ENCODE measurements at regions not wholly inside any gene's neighbourhood (a gene's known extent, or its start where the extent isn't known, plus 50 kb on each side); places are given as distances from the start of the nearest gene placed in this dataset.

GRCh38 chr13:111610879-111611278 is 290.4 kb downstream of the TEX29 start:
- Histone ChIP-seq H3K4me1 (ENCODE audit: insufficient read depth, low read length) (no peaks in the 10 kb centered on the region), H3K36me3 (ENCODE audit: insufficient read depth, low read length) (no peaks in the 10 kb centered on the region), H3K27ac (ENCODE audit: low read depth, low read length) (no peak overlapping the region), H3K4me3 (ENCODE audit: low read length) (no peak overlapping the region), H3K27me3 (ENCODE audit: insufficient read depth, low read length, poor library complexity, severe bottlenecking) (no peaks in the 10 kb centered on the region), H3K9me3 (ENCODE audit: low read length) (no peaks in the 10 kb centered on the region)
- Mint-ChIP-seq H3K4me1 (no peaks in the 10 kb centered on the region), H3K27me3 (peaks cover 1 to 6% of the 10 kb centered on the region in 2 donors), H3K9me3 (peaks cover 0 to 2% (median 0%) of the 10 kb centered on the region in 5 donors), H3K36me3 (no peaks in the 10 kb centered on the region), H3K4me3 (no peak overlapping the region), H3K27ac (no peak overlapping the region)
- ChIA-PET POLR2A (no interaction called here), CTCF (no interaction called here)
- no peak for DNase-seq

GRCh38 chr13:111611651-111612050 is 291.2 kb downstream of the TEX29 start:
- POLR2A ChIA-PET: no interaction called here
- Histone ChIP-seq H3K4me3 (ENCODE audit: low read length) (no peak overlapping the region), H3K27ac (ENCODE audit: low read depth, low read length) (no peak overlapping the region), H3K27me3 (ENCODE audit: insufficient read depth, low read length, poor library complexity, severe bottlenecking) (no peaks in the 10 kb centered on the region), H3K36me3 (ENCODE audit: insufficient read depth, low read length) (no peaks in the 10 kb centered on the region), H3K9me3 (ENCODE audit: low read length) (no peaks in the 10 kb centered on the region), H3K4me1 (ENCODE audit: insufficient read depth, low read length) (no peaks in the 10 kb centered on the region)
- H3K4me1 Mint-ChIP-seq: no peaks in the 10 kb centered on the region
- no peak overlapping the region for H3K27ac Mint-ChIP-seq
- DNase-seq: no peak
- peaks cover 1 to 6% of the 10 kb centered on the region in 2 donors for H3K27me3 Mint-ChIP-seq
- H3K4me3 Mint-ChIP-seq: no peak overlapping the region
- peaks cover 0 to under 1% (median 0%) of the 10 kb centered on the region in 5 donors for H3K9me3 Mint-ChIP-seq
- CTCF ChIA-PET: no interaction called here
- no peaks in the 10 kb centered on the region for H3K36me3 Mint-ChIP-seq

GRCh38 chr13:111612886-111613285 is 292.4 kb downstream of the TEX29 start:
- Mint-ChIP-seq H3K9me3 (no peaks in the 10 kb centered on the region), H3K27ac (no peak overlapping the region), H3K36me3 (no peaks in the 10 kb centered on the region), H3K4me3 (no peak overlapping the region), H3K4me1 (no peaks in the 10 kb centered on the region), H3K27me3 (peaks cover 1 to 6% of the 10 kb centered on the region in 2 donors)
- H3K27me3 ChIP-seq (ENCODE audit: insufficient read depth, low read length, poor library complexity, severe bottlenecking): no peaks in the 10 kb centered on the region
- no peak overlapping the region for H3K27ac ChIP-seq (ENCODE audit: low read depth, low read length)
- no peak for DNase-seq
- ChIA-PET POLR2A (interaction anchor here (0.6 kb wide), 1 partner anchor 9 kb away, joined by 3 read pairs; no protein-coding TSS in a partner anchor), CTCF (no interaction called here)
- no peaks in the 10 kb centered on the region for H3K36me3 ChIP-seq (ENCODE audit: insufficient read depth, low read length)
- no peak overlapping the region for H3K4me3 ChIP-seq (ENCODE audit: low read length)
- H3K4me1 ChIP-seq (ENCODE audit: insufficient read depth, low read length): no peaks in the 10 kb centered on the region
- H3K9me3 ChIP-seq (ENCODE audit: low read length): no peaks in the 10 kb centered on the region

GRCh38 chr13:111614009-111614408 is 293.6 kb downstream of the TEX29 start:
- ChIA-PET CTCF (no interaction called here), POLR2A (no interaction called here)
- Mint-ChIP-seq H3K4me3 (no peak overlapping the region), H3K4me1 (no peaks in the 10 kb centered on the region), H3K36me3 (no peaks in the 10 kb centered on the region), H3K9me3 (no peaks in the 10 kb centered on the region), H3K27me3 (peaks cover 1 to 6% of the 10 kb centered on the region in 2 donors), H3K27ac (no peak overlapping the region)
- Histone ChIP-seq H3K4me1 (ENCODE audit: insufficient read depth, low read length) (no peaks in the 10 kb centered on the region), H3K4me3 (ENCODE audit: low read length) (no peak overlapping the region), H3K9me3 (ENCODE audit: low read length) (no peaks in the 10 kb centered on the region), H3K27me3 (ENCODE audit: insufficient read depth, low read length, poor library complexity, severe bottlenecking) (no peaks in the 10 kb centered on the region), H3K27ac (ENCODE audit: low read depth, low read length) (no peak overlapping the region), H3K36me3 (ENCODE audit: insufficient read depth, low read length) (no peaks in the 10 kb centered on the region)
- no peak for DNase-seq

- CTCF ChIA-PET: no interaction called here
These were observed 294.2 kb downstream of the TEX29 start for GRCh38 chr13:111614613-111615012.

GRCh38 chr13:111616203-111616602 is 295.8 kb downstream of the TEX29 start:
- POLR2A ChIA-PET: no interaction called here
- no peak overlapping the region for H3K4me3 ChIP-seq (ENCODE audit: low read length)
- H3K4me1 ChIP-seq (ENCODE audit: insufficient read depth, low read length): no peaks in the 10 kb centered on the region
- H3K9me3 ChIP-seq (ENCODE audit: low read length): no peaks in the 10 kb centered on the region
- CTCF ChIA-PET: no interaction called here
- Mint-ChIP-seq H3K4me1 (no peaks in the 10 kb centered on the region), H3K27ac (no peak overlapping the region), H3K36me3 (no peaks in the 10 kb centered on the region), H3K9me3 (no peaks in the 10 kb centered on the region), H3K27me3 (peaks cover 1 to 4% of the 10 kb centered on the region in 2 donors), H3K4me3 (no peak overlapping the region)
- H3K36me3 ChIP-seq (ENCODE audit: insufficient read depth, low read length): no peaks in the 10 kb centered on the region
- no peaks in the 10 kb centered on the region for H3K27me3 ChIP-seq (ENCODE audit: insufficient read depth, low read length, poor library complexity, severe bottlenecking)
- H3K27ac ChIP-seq (ENCODE audit: low read depth, low read length): no peak overlapping the region
- no peak for DNase-seq

More at GRCh38 chr13:111614613-111615012, 294.2 kb downstream of the TEX29 start:
- POLR2A ChIA-PET: no interaction called here
- no peak overlapping the region for H3K27ac ChIP-seq (ENCODE audit: low read depth, low read length)
- no peaks in the 10 kb centered on the region for H3K27me3 ChIP-seq (ENCODE audit: insufficient read depth, low read length, poor library complexity, severe bottlenecking)
- no peak overlapping the region for H3K4me3 Mint-ChIP-seq
- no peaks in the 10 kb centered on the region for H3K9me3 ChIP-seq (ENCODE audit: low read length)
- no peaks in the 10 kb centered on the region for H3K36me3 Mint-ChIP-seq
- H3K27me3 Mint-ChIP-seq: peaks cover 1 to 6% of the 10 kb centered on the region in 2 donors
- no peaks in the 10 kb centered on the region for H3K4me1 Mint-ChIP-seq
- H3K4me3 ChIP-seq (ENCODE audit: low read length): no peak overlapping the region
- no peaks in the 10 kb centered on the region for H3K4me1 ChIP-seq (ENCODE audit: insufficient read depth, low read length)
- no peaks in the 10 kb centered on the region for H3K36me3 ChIP-seq (ENCODE audit: insufficient read depth, low read length)
- no peaks in the 10 kb centered on the region for H3K9me3 Mint-ChIP-seq
- DNase-seq: no peak
- no peak overlapping the region for H3K27ac Mint-ChIP-seq

GRCh38 chr13:111620166-111620565 is 299.7 kb downstream of the TEX29 start:
- Mint-ChIP-seq H3K36me3 (no peaks in the 10 kb centered on the region), H3K27ac (no peak overlapping the region), H3K4me1 (no peaks in the 10 kb centered on the region), H3K9me3 (no peaks in the 10 kb centered on the region), H3K4me3 (no peak overlapping the region), H3K27me3 (peaks cover 0 to 1% of the 10 kb centered on the region in 2 donors)
- Histone ChIP-seq H3K36me3 (ENCODE audit: insufficient read depth, low read length) (no peaks in the 10 kb centered on the region), H3K27me3 (ENCODE audit: insufficient read depth, low read length, poor library complexity, severe bottlenecking) (no peaks in the 10 kb centered on the region), H3K4me1 (ENCODE audit: insufficient read depth, low read length) (no peaks in the 10 kb centered on the region), H3K4me3 (ENCODE audit: low read length) (no peak overlapping the region), H3K9me3 (ENCODE audit: low read length) (no peaks in the 10 kb centered on the region), H3K27ac (ENCODE audit: low read depth, low read length) (no peak overlapping the region)
- POLR2A ChIA-PET: no interaction called here
- no peak for DNase-seq
- CTCF ChIA-PET: no interaction called here

- H3K27me3 ChIP-seq (ENCODE audit: insufficient read depth, low read length, poor library complexity, severe bottlenecking): no peaks in the 10 kb centered on the region
- Mint-ChIP-seq H3K27me3 (peaks cover 0 to 1% of the 10 kb centered on the region in 2 donors), H3K4me1 (no peaks in the 10 kb centered on the region), H3K27ac (no peak overlapping the region), H3K36me3 (no peaks in the 10 kb centered on the region), H3K4me3 (no peak overlapping the region), H3K9me3 (no peaks in the 10 kb centered on the region)
- POLR2A ChIA-PET: no interaction called here
- H3K9me3 ChIP-seq (ENCODE audit: low read length): no peaks in the 10 kb centered on the region
- no peaks in the 10 kb centered on the region for H3K4me1 ChIP-seq (ENCODE audit: insufficient read depth, low read length)
- no peak for DNase-seq
- CTCF ChIA-PET: no interaction called here
- H3K36me3 ChIP-seq (ENCODE audit: insufficient read depth, low read length): no peaks in the 10 kb centered on the region
- H3K4me3 ChIP-seq (ENCODE audit: low read length): no peak overlapping the region
- no peak overlapping the region for H3K27ac ChIP-seq (ENCODE audit: low read depth, low read length)
These were observed 300.1 kb downstream of the TEX29 start for GRCh38 chr13:111620586-111620985.

GRCh38 chr13:111621164-111621563 is 300.7 kb downstream of the TEX29 start:
- ChIA-PET CTCF (no interaction called here), POLR2A (no interaction called here)
- H3K36me3 ChIP-seq (ENCODE audit: insufficient read depth, low read length): no peaks in the 10 kb centered on the region
- peaks cover 0 to 1% of the 10 kb centered on the region in 2 donors for H3K27me3 Mint-ChIP-seq
- no peaks in the 10 kb centered on the region for H3K4me1 ChIP-seq (ENCODE audit: insufficient read depth, low read length)
- H3K27ac Mint-ChIP-seq: no peak overlapping the region
- H3K27me3 ChIP-seq (ENCODE audit: insufficient read depth, low read length, poor library complexity, severe bottlenecking): no peaks in the 10 kb centered on the region
- no peak for DNase-seq
- H3K9me3 ChIP-seq (ENCODE audit: low read length): no peaks in the 10 kb centered on the region
- no peak overlapping the region for H3K4me3 Mint-ChIP-seq
- H3K36me3 Mint-ChIP-seq: no peaks in the 10 kb centered on the region
- H3K4me3 ChIP-seq (ENCODE audit: low read length): no peak overlapping the region
- H3K4me1 Mint-ChIP-seq: no peaks in the 10 kb centered on the region
- H3K27ac ChIP-seq (ENCODE audit: low read depth, low read length): no peak overlapping the region
- no peaks in the 10 kb centered on the region for H3K9me3 Mint-ChIP-seq
